LHCN-M2 (cell line): ENCODE measurements at regions not wholly inside any gene's neighbourhood (a gene's known extent, or its start where the extent isn't known, plus 50 kb on each side); places are given as distances from the start of the nearest gene placed in this dataset.
"Not testable (repeated sequence)": the region's sequence is repeated elsewhere in the genome, so short reads cannot be mapped to it uniquely, and the experiment has no call there.

Source experiments
- DNase-seq: peaks from one replicate; pipeline ENCODE4 v3.0.0-alpha.2; 2012; ENCODE audit warnings: low read depth

DNA sequence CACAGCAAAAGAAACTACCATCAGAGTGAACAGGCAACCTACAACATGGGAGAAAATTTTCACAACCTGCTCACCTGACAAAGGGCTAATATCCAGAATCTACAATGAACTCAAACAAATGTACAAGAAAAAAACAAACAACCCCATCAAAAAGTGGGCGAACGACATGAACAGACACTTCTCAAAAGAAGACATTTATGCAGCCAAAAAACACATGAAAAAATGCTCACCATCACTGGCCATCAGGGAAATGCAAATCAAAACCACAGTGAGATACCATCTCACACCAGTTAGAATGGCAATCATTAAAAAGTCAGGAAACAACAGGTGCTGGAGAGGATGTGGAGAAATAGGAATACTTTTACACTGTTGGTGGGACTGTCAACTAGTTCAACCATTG is 207.8 kb downstream of the USP6NL start:
- not testable (repeated sequence) for DNase-seq

DNA sequence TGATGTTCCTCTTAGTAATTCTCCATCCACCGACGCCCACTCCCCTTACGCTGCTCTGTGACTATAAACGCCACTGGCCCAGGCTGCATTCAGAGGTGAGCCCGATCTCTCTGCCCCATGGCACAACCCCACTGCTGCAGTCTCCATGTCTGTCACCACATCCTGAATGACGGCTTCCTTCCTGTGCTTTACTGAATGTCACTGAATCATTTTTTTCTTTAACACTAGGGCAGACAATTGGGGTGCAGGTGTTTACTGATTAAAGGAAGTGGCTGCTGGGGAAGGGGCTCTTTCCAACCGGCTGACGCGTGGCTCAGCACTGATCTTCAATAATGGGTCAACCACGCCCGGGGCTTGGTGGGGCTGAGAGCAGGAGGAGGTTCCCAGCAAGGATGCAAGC is 208.3 kb downstream of the USP6NL start:
- DNase-seq = no peak

DNA sequence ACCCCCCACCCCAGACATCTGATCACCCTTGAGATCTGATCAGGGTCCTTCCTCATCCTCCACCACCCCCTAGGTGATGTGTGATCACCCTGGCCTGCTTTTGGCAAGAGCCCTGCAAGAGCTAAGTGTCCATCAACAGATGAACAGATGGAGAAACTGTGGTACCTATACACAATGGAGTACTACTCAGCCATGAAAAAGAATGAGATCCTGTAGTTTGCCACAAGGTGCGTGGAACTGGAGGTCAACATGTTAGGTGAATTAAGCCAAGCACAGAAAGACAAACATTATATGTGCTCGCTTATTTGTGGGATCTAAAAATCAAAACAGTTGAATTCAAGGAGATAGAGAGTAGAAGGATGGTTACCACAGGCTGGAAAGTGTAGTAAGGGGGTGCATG is 209.1 kb downstream of the USP6NL start:
- no peak for DNase-seq

DNA sequence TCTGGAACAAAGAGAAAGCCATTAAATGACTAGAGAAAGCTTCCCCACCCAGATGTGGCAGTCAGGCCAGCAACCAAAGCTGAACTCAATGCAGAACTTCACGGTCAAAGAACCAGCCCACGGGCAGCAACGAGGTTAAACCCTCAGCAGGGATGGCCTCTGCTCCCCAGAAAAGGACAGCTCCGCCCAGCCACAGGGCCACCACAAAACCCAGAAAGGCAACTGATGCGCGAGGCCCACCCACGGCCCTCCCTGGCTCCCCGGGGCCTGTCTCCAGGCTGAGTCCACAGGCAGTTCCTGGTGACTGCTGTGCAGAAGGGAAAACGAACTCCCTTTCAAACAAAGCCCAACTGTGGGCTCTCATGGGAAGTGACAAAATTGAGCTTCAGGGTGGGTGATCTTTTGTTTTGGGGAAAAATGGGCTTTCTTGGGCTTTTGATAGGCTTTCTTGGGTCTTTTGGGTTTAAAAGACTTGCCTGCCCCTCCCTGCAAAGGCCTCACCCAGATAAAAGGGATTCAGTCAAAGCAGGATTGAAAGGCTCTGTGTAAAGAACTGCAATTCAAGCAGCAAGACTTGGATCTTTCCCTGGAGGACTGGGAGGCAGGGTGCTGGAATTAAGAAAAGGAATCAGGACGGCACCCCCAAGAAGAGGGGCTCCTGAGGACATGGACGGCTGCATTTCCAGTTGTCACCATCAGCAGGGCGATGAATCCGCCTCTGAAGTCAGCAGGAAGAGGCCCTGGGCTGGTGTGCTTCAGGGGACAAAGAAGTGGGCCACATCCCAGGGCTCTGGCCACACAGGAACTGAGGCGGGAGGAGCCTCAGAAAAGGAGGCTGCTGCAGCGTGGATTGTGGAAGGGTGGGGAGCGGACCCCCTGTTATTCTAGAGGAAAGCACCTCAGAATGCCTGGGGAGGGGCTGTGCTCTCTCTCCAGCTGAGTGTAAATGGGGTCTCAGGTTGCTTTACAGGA is 209.9 kb downstream of the USP6NL start:
- DNase-seq = no peak

DNA sequence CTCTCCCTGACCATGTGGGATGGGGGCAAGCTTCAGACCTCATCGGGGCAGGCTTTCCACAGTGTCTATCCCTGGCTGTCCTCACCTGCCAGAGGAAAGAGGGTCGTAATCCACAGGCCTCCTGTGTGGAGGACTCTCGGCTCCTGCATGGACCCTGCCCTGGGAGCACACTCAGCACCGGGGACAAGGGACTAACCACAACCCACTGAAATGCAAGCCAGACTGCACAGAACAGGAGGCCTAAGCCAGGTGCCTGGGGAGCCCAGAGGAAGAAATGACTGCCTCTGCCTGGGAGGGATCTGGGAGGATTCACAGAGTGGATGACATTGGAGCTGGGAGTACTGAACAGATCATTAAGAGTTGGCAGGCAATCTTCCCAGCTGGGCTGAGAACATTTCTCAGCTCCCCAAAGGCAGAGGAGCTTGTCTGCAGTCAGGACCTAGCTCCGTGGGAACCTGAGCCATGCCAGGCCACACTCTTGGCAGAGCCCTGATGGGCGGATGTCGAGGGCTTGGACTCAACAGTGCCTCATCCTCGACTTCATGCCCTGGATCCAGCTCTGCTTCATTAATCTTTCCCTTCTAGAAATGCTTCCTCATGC is 213.4 kb downstream of the USP6NL start:
- DNase-seq = peak; percentile 53

DNA sequence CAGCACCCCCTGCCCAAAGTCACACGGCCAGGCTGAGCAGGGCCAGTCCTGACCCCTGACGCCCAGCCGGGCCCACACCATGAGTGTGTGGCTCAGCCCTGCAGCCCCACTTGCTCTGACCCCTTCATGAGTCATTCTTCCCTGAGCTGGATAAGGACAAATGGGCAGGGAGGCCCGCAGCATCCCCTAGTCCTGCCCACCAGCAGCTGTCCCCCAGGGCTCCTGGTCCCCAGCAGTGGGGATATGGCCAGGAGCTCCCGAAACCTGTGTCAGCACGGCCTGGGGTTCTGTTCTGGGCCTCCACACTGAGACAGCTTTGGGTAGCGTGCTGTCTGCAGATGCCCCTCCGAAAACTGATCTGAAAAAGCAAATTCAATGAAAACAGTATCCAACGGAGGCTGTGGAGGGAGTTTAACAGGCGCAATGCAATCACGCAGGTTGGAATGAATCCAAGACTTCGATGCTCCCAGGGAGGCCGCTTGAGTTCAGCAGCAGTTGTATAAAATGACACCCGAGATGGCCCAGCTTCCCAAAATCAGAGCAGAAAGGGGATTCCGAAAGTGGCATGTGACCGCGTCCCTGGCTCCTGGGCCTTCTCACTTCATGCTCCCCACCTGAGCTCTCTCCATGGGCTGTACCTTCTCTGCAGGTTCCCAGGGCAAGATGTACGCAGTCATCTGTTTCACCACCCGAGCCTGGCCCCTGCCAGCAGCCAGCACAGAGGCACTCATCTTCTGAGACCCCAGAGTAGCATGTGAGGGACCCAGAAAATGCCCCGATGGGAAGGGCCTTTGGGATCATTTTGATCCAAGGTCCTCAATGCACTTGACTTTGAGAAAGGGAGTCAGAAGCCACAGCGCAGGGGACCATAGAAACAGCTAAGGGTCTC is 214.1 kb downstream of the USP6NL start:
- peak; percentile 69 for DNase-seq

DNA sequence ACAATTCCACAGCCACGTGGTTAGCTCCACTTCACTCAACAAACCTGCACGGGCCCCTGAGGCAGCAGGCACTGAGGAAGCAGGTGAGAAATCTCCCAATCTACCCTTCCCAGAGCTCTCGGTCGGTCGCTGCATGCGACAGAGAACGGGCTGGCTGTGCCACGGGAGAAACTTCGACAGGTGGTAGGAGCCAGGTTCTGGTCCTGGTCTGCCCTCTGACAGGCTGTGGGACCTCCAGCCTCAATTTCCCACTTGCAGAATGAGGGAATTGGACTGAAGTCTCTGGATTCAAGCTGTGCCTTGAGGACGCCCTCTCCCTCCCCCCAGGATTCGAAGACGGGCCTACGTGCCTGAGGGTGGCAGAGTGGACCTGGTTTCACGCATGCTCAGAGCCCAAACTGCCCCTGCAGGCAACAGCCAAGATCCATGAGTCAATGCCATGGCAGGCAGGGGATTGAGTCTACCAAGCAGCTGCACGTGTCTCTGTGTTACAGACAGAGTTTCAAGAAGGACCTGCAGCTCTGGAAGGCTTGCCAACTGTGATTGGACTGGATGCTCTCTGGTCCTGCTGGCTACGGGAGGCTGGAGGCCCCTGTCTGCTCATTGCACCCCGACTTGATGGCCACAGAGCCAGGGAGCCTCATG is 215.0 kb downstream of the USP6NL start:
- peak; percentile 87 for DNase-seq

DNA sequence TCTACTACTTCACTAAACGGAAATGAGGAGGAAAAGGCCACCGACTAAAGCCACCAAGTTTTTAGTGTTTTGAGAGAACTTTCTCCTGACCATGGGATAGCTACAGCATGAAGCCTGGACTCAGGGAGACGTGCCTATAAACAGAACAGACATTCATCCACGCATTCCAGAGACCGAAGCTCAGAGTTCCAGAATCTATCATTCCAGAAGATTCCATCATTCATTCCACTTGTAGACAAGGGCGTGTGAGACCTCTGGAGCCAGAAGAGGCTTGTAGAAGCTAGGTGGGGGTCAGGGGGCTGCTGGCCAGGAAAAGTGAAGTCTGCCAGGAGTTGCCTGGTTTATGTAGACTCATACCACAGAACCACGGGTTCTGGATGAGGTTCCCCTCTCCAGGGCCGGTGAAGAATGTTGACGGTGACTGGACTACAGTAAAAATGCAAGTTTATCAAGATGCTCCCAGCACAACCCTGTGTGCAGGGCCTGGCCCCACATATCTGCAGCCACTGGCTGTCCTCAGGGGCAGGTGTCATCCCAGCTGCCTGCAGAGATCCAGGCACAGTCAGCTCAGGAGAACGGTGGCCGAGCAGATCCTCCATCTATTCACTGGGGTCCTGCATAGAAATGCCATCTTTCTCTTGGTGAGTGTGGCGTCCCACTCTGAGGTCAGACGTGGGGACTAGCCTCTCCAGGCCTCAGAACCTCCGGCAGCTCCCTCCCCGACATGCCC is 215.7 kb downstream of the USP6NL start:
- no peak for DNase-seq

DNA sequence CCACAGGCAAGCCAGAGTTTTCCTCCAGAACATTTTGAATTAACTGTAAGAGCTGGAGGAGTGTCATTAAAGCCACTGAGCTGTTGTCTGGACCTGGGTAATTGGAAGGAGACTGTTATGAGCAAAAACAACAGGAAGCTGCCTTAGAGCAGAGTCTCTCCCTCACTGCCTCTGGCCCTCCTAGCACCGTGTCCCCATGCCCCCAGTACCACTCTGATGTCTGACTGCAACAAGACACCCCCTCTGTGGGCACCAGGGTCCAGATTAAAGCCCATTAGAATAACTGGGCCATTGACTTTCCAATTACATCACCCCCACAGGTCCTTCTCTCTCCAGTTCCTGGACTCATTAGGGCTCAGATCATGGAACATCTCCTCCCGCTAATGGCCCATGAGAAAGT is 216.3 kb downstream of the USP6NL start:
- no peak for DNase-seq

DNA sequence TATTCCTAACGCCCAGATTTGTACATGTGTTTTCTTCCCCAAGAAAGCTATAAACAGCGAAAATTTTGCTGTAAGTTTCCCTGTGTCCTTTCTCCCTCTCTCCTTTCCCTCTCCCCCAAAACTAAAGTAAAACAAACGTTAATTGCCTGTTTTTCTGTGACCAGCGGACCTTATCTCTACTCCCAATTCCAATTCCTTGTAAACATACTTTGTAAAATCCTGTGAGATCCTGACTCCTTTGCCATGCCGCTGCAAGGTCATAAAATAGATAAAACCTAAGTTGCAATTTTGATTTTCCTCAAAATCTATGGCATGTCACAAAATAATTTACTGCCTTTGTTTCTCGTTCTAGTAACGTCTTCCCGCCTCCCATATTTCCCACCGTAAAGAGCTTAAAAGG is 217.6 kb downstream of the USP6NL start:
- DNase-seq = no peak

DNA sequence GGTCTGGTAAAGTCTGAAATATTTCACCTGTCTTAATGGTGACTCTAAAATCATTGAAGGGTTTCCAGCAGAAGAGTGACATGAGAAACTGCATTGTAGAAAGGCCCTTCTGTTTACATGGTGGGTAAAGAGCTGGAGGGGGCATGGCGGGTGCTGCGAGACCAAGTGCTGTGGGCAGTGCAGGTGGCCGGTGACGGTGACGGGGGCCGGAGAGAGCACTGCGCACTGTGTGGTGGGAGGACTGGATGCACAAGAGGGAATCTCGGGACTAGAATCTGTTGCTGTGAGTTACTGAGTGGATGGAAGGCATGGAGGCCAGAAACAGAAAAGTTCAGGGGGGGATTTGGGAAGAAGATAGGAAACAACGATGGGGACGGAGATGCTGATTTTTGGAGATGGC is 218.7 kb downstream of the USP6NL start:
- no peak for DNase-seq

DNA sequence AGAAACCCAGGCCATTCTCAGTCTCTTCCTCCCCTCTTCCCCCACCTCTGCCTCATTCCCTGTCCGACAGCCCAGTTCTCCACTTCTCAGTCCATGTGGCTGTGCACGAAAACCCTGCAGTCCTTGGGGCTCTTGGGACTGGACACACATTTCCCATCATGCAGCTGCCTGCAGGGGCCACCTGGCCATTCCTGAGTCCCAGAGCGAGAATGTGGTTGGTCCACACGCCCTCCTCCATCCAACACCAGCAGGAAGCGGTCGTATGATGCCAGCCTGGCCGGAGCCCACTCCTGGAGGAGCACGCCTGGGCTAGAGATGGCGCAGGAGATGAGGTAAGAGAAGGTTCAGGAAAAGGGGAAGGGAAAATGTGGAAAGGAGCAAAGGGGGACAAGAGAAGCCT is 222.5 kb downstream of the USP6NL start:
- DNase-seq = no peak

DNA sequence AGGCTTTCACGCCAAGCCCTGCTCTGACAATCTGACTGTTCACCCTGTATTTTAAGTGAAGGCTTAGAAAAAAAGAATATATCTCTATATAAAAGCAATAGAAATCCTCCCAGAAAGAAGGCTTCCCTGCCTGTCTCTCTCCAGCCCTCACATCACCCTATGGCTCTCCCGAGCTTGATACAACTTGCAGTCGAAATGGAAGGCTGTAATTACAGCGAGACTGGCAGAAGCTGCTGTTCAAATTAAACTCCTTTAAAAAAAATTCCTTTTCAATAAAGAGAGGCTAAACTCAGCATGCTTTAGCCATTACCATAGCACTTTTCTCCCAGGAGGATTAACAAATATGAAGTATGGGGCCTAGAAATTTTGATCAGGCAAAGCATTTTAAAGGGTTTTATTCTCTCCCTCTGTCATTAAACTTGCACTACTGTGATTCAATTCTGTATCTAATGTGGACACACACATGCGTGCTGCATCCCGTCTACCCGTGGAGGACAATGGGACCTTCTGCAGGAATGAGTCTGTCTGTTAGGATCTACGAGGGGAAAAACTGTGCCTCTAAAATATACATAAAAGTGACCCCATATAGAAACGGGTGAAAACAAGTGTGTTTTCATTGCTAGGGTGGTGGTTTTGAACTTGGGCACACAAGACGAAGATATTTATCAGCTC is 223.8 kb downstream of the USP6NL start:
- DNase-seq = no peak

DNA sequence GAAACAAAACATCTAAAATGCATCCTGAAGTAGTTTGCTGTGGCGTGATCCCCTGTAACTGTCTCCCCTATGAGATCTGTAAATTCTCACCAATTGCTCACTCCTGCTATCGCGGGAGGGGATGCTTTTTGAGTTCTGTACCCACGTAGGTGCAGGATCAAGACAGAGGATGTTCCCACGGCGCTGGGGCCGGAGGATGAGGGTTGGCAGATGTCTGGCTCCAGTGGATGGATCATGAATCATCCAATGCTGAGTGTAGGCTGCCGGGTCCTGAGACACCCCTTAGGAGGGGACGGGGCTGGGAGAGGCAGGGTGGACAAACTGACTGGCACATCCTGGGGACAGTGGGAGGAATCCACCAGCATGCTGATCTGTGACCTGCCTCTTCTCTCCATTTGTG is 224.4 kb downstream of the USP6NL start:
- no peak for DNase-seq
